ENCODE measurements at regions not wholly inside any gene's neighbourhood (a gene's known extent, or its start where the extent isn't known, plus 50 kb on each side); places are given as distances from the start of the nearest gene placed in this dataset.

DNA sequence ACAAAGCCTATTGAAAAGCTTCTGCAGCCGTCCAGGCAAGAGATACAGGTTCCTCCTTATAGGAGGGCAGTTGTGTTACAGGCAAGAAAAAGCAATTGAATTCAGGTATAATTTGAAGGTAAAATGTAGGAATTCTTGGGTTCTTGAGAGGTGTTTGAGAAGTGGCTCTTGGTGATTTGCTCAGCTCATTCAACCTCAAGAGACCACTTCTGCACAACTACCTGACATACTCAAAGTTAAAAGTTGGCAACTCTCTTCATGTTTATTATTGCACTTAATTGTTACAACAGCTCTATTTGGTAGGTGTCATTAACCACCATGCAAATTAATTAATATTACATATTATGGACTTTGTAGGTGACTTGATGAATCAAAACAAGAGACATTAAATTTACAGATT, 753.2 kb downstream of the ADCYAP1 start:
- H3K27ac Mint-ChIP-seq: no peak overlapping the region
- 80 to 96% methylated on average over 1 of the region's 1 CpG for WGBS, 2 experiments (ENCODE audit: insufficient coverage in 1 of 2, insufficient read length in 1 of 2)
- DNase-seq: no peak
- Histone ChIP-seq H3K27ac (ENCODE audit: low read depth, low read length) (no peak overlapping the region), H3K9me3 (ENCODE audit: control insufficient read depth, low read length) (no peaks in the 10 kb centered on the region), H3K36me3 (ENCODE audit: control insufficient read depth, insufficient read depth, low read length) (no peaks in the 10 kb centered on the region), H3K27me3 (ENCODE audit: control insufficient read depth, insufficient read depth, low read length, poor library complexity, severe bottlenecking) (no peaks in the 10 kb centered on the region), H3K4me1 (ENCODE audit: control insufficient read depth, insufficient read depth, low read length) (no peaks in the 10 kb centered on the region), H3K9ac (ENCODE audit: extremely low read depth, low read length, poor library complexity, severe bottlenecking) (no peak overlapping the region), H3K4me3 (ENCODE audit: low read length) (no peak overlapping the region)
- TF ChIP-seq, protein P1, sequence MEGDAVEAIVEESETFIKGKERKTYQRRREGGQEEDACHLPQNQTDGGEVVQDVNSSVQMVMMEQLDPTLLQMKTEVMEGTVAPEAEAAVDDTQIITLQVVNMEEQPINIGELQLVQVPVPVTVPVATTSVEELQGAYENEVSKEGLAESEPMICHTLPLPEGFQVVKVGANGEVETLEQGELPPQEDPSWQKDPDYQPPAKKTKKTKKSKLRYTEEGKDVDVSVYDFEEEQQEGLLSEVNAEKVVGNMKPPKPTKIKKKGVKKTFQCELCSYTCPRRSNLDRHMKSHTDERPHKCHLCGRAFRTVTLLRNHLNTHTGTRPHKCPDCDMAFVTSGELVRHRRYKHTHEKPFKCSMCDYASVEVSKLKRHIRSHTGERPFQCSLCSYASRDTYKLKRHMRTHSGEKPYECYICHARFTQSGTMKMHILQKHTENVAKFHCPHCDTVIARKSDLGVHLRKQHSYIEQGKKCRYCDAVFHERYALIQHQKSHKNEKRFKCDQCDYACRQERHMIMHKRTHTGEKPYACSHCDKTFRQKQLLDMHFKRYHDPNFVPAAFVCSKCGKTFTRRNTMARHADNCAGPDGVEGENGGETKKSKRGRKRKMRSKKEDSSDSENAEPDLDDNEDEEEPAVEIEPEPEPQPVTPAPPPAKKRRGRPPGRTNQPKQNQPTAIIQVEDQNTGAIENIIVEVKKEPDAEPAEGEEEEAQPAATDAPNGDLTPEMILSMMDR (conservative IDR thresholded peaks at IDR 0.05): no peak
- no peaks in the 10 kb centered on the region for H3K9me3 Mint-ChIP-seq
- no peaks in the 10 kb centered on the region for H3K4me1 Mint-ChIP-seq
- no peaks in the 10 kb centered on the region for H3K27me3 Mint-ChIP-seq (ENCODE audit: insufficient read depth)
- H3K36me3 Mint-ChIP-seq (ENCODE audit: low read depth): no peaks in the 10 kb centered on the region
- H3K4me3 Mint-ChIP-seq: no peak overlapping the region

DNA sequence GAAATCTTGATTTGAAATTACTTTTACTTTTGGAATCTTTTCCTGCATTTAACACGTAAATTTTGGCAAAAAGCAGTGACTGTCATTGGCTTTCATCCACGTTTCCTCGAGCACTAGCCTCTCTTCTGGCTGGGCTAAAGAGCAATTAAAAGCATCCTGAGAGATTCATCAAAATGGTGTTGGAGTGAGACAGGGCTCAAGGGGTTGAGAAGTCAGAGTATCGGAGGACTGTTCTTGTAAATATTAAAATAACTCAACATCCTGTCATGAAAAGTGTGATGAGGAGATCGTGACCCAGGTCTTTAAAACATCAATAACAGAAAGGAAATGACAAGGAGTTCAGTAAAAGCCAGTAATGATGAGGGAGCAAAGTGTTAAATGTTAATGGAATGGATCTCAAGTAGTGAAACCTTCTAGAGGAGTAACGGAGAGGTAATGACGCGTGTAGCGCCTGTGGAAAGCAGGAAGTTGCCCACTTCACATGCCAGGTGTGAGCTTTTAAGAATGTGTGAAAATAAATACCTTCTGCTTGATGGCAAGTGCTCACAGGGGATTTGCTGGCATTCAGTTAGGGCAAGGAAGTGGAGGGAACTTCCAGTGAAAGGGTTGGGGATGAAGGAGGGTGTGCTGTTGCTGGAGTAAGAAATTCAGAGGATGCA, 754.4 kb downstream of the ADCYAP1 start:
- Histone ChIP-seq H3K9ac (ENCODE audit: extremely low read depth, low read length, poor library complexity, severe bottlenecking) (no peak overlapping the region), H3K9me3 (ENCODE audit: control insufficient read depth, low read length) (no peaks in the 10 kb centered on the region), H3K36me3 (ENCODE audit: control insufficient read depth, insufficient read depth, low read length) (no peaks in the 10 kb centered on the region), H3K4me3 (ENCODE audit: low read length) (no peak overlapping the region), H3K27me3 (ENCODE audit: control insufficient read depth, insufficient read depth, low read length, poor library complexity, severe bottlenecking) (no peaks in the 10 kb centered on the region), H3K4me1 (ENCODE audit: control insufficient read depth, insufficient read depth, low read length) (no peaks in the 10 kb centered on the region), H3K27ac (ENCODE audit: low read depth, low read length) (no peak overlapping the region)
- no peaks in the 10 kb centered on the region for H3K27me3 Mint-ChIP-seq (ENCODE audit: insufficient read depth)
- H3K27ac Mint-ChIP-seq: no peak overlapping the region
- TF ChIP-seq, protein P1 (conservative IDR thresholded peaks at IDR 0.05): no peak
- H3K4me3 Mint-ChIP-seq: no peak overlapping the region
- H3K9me3 Mint-ChIP-seq: no peaks in the 10 kb centered on the region
- 88 to 90% methylated on average over 7 to 8 of the region's 9 CpGs for WGBS, 2 experiments (ENCODE audit: insufficient coverage in 1 of 2, insufficient read length in 1 of 2)
- H3K4me1 Mint-ChIP-seq: no peaks in the 10 kb centered on the region
- peak; percentile 43 for DNase-seq
- no peaks in the 10 kb centered on the region for H3K36me3 Mint-ChIP-seq (ENCODE audit: low read depth)

DNA sequence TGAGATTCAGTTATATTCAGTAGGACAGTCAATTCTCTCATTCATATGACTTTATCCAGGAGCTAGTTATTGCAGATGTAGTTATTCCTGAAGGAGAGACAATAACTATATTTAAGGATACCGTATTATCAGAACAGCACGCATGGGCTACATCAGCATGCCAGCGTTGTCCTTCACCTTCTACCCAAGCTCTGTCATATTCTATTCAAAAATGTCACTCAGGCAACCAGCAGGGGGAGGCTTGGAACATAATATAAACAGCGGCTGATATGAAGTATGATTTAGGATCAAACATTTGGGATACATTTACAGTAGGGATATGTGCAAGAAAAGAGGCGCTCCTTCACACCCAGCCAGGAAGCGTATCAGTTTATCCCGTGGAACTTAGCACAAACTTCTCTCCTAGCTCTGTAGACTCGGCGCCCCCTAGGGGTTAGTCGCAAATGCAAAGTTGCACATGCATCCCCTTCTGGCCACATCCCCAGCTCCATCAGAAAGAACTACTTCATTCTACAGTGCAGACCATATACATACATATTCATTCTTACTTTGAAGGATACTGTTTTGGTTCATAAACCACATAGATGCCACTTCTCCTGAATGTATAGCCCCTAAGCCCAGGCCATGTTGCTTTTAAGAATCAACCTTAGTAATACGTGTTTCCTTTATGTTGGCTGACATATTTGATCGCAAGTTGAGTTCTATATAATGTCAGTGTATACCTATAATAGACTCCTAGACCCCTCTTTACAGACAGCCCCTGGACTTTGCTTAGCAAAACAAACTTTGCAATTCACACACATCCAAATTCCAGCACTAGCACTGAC, 759.4 kb downstream of the ADCYAP1 start:
- Histone ChIP-seq H3K27ac (ENCODE audit: low read depth, low read length) (no peak overlapping the region), H3K4me3 (ENCODE audit: low read length) (no peak overlapping the region), H3K9ac (ENCODE audit: extremely low read depth, low read length, poor library complexity, severe bottlenecking) (no peak overlapping the region), H3K36me3 (ENCODE audit: control insufficient read depth, insufficient read depth, low read length) (no peaks in the 10 kb centered on the region), H3K9me3 (ENCODE audit: control insufficient read depth, low read length) (no peaks in the 10 kb centered on the region), H3K4me1 (ENCODE audit: control insufficient read depth, insufficient read depth, low read length) (no peaks in the 10 kb centered on the region), H3K27me3 (ENCODE audit: control insufficient read depth, insufficient read depth, low read length, poor library complexity, severe bottlenecking) (no peaks in the 10 kb centered on the region)
- Mint-ChIP-seq H3K4me1 (no peaks in the 10 kb centered on the region), H3K36me3 (ENCODE audit: low read depth) (no peaks in the 10 kb centered on the region), H3K4me3 (no peak overlapping the region), H3K27me3 (ENCODE audit: insufficient read depth) (no peaks in the 10 kb centered on the region), H3K9me3 (no peaks in the 10 kb centered on the region), H3K27ac (no peak overlapping the region)
- 30 to 54% methylated on average over 4 to 11 of the region's 12 CpGs for WGBS, 2 experiments (ENCODE audit: insufficient coverage in 1 of 2, insufficient read length in 1 of 2)
- TF ChIP-seq, protein P1 (conservative IDR thresholded peaks at IDR 0.05): peak; percentile 96
- peak; percentile 91 for DNase-seq
